GM19238 (cell line): ENCODE measurements at regions not wholly inside any gene's neighbourhood (a gene's known extent, or its start where the extent isn't known, plus 50 kb on each side); places are given as distances from the start of the nearest gene placed in this dataset.

ENCODE experiments used
- DNase-seq: peaks from one replicate; pipeline ENCODE4 v3.0.0; 2011; ENCODE audit warnings: low spot score; ENCODE audit not compliant: insufficient read length

- no peak for DNase-seq
These were observed 2074.9 kb upstream of the C9orf72 start for GRCh38 chr9:29648132-29648531.

GRCh38 chr9:29648601-29649000 lies 2075.3 kb upstream of the C9orf72 start:
- no peak for DNase-seq

- DNase-seq = no peak
These were observed 2083.5 kb upstream of the C9orf72 start for GRCh38 chr9:29656641-29657406.

- no peak for DNase-seq
These were observed 2084.5 kb upstream of the C9orf72 start for GRCh38 chr9:29657821-29658220.

- no peak for DNase-seq
These were observed 2085.7 kb upstream of the C9orf72 start for GRCh38 chr9:29659014-29659413.

- DNase-seq = no peak
These were observed 2086.5 kb upstream of the C9orf72 start for GRCh38 chr9:29659736-29660135.

GRCh38 chr9:29668732-29669131 lies 2095.5 kb upstream of the C9orf72 start:
- DNase-seq = no peak

- DNase-seq = no peak
These were observed 2096.3 kb upstream of the C9orf72 start for GRCh38 chr9:29669613-29670012.

- no peak for DNase-seq
These were observed 2112.2 kb upstream of the C9orf72 start for GRCh38 chr9:29685531-29685930.

- no peak for DNase-seq
These were observed 2117.9 kb upstream of the C9orf72 start for GRCh38 chr9:29691145-29691544.

- no peak for DNase-seq
These were observed 2118.6 kb upstream of the C9orf72 start for GRCh38 chr9:29691758-29692407.

- no peak for DNase-seq
These were observed 2123.7 kb upstream of the C9orf72 start for GRCh38 chr9:29697011-29697410.

GRCh38 chr9:29701559-29701958 lies 2128.3 kb upstream of the C9orf72 start:
- DNase-seq = no peak

- no peak for DNase-seq
These were observed 2128.7 kb upstream of the C9orf72 start for GRCh38 chr9:29701971-29702370.

- DNase-seq = no peak
These were observed 2141.6 kb upstream of the C9orf72 start for GRCh38 chr9:29714860-29715259.

- DNase-seq = no peak
These were observed 2144.3 kb upstream of the C9orf72 start for GRCh38 chr9:29717631-29718030.

- DNase-seq = no peak
These were observed 2156.9 kb upstream of the C9orf72 start for GRCh38 chr9:29730163-29730562.

GRCh38 chr9:29740518-29740917 lies 2167.2 kb upstream of the C9orf72 start:
- no peak for DNase-seq

GRCh38 chr9:29741169-29741568 lies 2167.9 kb upstream of the C9orf72 start:
- DNase-seq = no peak

GRCh38 chr9:29750062-29750461 lies 2176.8 kb upstream of the C9orf72 start:
- DNase-seq = no peak

- DNase-seq = no peak
These were observed 2177.9 kb upstream of the C9orf72 start for GRCh38 chr9:29751226-29751625.

- DNase-seq = no peak
These were observed 2180.4 kb upstream of the C9orf72 start for GRCh38 chr9:29753638-29754037.

GRCh38 chr9:29769019-29769418 lies 2195.7 kb upstream of the C9orf72 start:
- DNase-seq = no peak
